Ishikawa (cell line): ENCODE measurements at regions not wholly inside any gene's neighbourhood (a gene's known extent, or its start where the extent isn't known, plus 50 kb on each side); places are given as distances from the start of the nearest gene placed in this dataset.

Experiments used
- CEBPB ChIP-seq: IDR thresholded peaks from 2 replicates; pipeline ENCODE4 v1.6.1; 2012
- CREB1 ChIP-seq: IDR thresholded peaks from 2 replicates; pipeline ENCODE4 v1.6.1; 2012; ENCODE audit warnings: low read depth
- EGR1 ChIP-seq: IDR thresholded peaks from 2 replicates; pipeline ENCODE4 v1.6.1; 2012
- EP300 ChIP-seq: IDR thresholded peaks from 2 replicates; pipeline ENCODE4 v1.6.1; 2012; ENCODE audit warnings: borderline replicate concordance
- FOXM1 ChIP-seq: IDR thresholded peaks from 2 replicates; pipeline ENCODE4 v1.6.1; 2012; ENCODE audit warnings: low read depth, borderline replicate concordance
- MAX ChIP-seq: IDR thresholded peaks from 2 replicates; pipeline ENCODE4 v1.6.1; 2012
- NFIC ChIP-seq: IDR thresholded peaks from 2 replicates; pipeline ENCODE4 v1.6.1; 2012
- RAD21 ChIP-seq: IDR thresholded peaks from 2 replicates; pipeline ENCODE4 v1.6.1; 2012; ENCODE audit warnings: low read depth
- TAF1 ChIP-seq: IDR thresholded peaks from 2 replicates; pipeline ENCODE4 v1.6.1; 2012; ENCODE audit warnings: low read depth, mild to moderate bottlenecking
- TCF12 ChIP-seq: IDR thresholded peaks from 2 replicates; pipeline ENCODE4 v1.6.1; 2012; ENCODE audit warnings: low read depth
- TEAD4 ChIP-seq: IDR thresholded peaks from 2 replicates; pipeline ENCODE4 v1.6.1; 2012
- YY1 ChIP-seq: IDR thresholded peaks from 2 replicates; pipeline ENCODE4 v1.6.1; 2012; ENCODE audit warnings: low read depth
- ZBTB7A ChIP-seq: IDR thresholded peaks from 2 replicates; pipeline ENCODE4 v1.6.1; 2012; ENCODE audit warnings: low read depth
- TF ChIP-seq, protein P1 (sequence below): IDR thresholded peaks from 2 replicates; pipeline ENCODE4 v1.6.1; 2012
- TF ChIP-seq, protein P2 (sequence below): IDR thresholded peaks from 2 replicates; pipeline ENCODE4 v1.6.1; 2012; ENCODE audit warnings: low read depth, mild to moderate bottlenecking

DNA sequence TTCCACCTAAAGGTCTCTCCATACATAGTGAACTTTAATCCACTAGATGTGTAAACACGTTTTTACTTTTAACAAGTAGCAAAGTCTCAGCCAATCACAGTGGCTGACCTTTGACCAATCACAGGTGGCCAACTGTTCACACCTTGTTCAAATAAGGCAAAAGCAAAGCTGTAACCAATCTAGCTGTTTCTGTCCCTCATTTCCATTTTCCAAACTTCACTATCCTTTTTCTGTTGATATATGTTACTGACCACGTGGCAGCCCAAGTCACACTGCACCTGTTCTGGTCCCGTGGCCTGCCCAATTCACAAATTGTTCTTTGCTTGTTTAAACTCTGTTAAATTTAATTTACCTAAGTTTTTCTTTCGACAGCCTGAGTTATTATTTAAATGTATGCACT is 393.5 kb upstream of the NETO1 start:
- TF ChIP-seq RAD21 (no peak), NFIC (no peak), YY1 (no peak), EGR1 (no peak)
- TF ChIP-seq, protein P1, sequence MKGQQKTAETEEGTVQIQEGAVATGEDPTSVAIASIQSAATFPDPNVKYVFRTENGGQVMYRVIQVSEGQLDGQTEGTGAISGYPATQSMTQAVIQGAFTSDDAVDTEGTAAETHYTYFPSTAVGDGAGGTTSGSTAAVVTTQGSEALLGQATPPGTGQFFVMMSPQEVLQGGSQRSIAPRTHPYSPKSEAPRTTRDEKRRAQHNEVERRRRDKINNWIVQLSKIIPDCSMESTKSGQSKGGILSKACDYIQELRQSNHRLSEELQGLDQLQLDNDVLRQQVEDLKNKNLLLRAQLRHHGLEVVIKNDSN, result no peak

GRCh38 chr18:73258375-73259087 is 390.7 kb upstream of the NETO1 start:
- TF ChIP-seq CREB1, result no peak
- no peak for TF ChIP-seq TAF1
- TF ChIP-seq MAX, result no peak
- TF ChIP-seq YY1, result no peak
- TF ChIP-seq EP300, result no peak
- no peak for TF ChIP-seq TEAD4
- no peak for TF ChIP-seq TCF12
- no peak for TF ChIP-seq EGR1
- no peak for TF ChIP-seq CEBPB
- no peak for TF ChIP-seq FOXM1
- TF ChIP-seq, protein P1, result no peak
- no peak for TF ChIP-seq ZBTB7A

DNA sequence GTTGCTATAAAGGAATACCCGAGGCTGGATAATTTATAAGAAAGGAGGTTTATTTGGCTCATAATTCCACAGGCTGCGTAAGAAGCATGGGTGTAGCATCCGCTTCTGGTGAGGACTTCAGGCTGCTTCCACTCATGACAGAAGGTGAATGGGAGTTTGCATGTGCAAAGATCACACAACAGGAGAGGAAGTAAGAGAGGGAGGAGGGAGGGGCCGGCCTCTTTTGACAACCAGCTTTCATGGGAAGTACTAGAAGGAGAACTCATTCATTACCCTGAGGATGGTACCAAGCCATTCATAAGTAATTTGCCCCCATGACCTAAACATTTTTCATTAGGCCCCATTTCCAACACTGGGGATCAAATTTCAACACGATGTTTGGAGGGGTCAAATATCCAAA is 386.8 kb upstream of the NETO1 start:
- TF ChIP-seq RAD21 (no peak), EP300 (no peak), YY1 (no peak), TCF12 (no peak), FOXM1 (no peak), TAF1 (no peak), TEAD4 (no peak), MAX (no peak), EGR1 (no peak), CREB1 (no peak), ZBTB7A (no peak), CEBPB (no peak), NFIC (no peak)
- TF ChIP-seq, protein P2, sequence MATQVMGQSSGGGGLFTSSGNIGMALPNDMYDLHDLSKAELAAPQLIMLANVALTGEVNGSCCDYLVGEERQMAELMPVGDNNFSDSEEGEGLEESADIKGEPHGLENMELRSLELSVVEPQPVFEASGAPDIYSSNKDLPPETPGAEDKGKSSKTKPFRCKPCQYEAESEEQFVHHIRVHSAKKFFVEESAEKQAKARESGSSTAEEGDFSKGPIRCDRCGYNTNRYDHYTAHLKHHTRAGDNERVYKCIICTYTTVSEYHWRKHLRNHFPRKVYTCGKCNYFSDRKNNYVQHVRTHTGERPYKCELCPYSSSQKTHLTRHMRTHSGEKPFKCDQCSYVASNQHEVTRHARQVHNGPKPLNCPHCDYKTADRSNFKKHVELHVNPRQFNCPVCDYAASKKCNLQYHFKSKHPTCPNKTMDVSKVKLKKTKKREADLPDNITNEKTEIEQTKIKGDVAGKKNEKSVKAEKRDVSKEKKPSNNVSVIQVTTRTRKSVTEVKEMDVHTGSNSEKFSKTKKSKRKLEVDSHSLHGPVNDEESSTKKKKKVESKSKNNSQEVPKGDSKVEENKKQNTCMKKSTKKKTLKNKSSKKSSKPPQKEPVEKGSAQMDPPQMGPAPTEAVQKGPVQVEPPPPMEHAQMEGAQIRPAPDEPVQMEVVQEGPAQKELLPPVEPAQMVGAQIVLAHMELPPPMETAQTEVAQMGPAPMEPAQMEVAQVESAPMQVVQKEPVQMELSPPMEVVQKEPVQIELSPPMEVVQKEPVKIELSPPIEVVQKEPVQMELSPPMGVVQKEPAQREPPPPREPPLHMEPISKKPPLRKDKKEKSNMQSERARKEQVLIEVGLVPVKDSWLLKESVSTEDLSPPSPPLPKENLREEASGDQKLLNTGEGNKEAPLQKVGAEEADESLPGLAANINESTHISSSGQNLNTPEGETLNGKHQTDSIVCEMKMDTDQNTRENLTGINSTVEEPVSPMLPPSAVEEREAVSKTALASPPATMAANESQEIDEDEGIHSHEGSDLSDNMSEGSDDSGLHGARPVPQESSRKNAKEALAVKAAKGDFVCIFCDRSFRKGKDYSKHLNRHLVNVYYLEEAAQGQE, result no peak
- TF ChIP-seq, protein P1, result no peak

DNA sequence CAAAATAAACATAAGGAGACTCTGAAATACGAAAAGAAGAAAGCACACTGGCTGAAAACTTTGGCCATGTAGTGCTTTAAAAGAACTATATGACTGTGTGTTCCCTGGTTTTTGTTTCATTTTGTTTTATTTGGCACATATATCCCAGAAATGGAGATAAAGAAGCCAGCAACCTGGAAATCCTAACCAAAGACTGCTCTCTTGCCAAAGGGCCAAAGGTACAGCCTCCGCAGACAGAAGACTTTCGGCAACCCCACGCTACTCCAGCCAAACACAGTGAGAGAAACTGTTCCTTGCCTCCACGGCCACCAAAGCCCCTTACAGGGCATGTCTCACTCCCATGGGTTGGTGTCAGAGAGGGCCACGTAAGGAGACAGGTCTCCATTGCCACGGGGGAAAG is 381.2 kb upstream of the NETO1 start:
- TF ChIP-seq RAD21 (no peak), CREB1 (no peak), EGR1 (no peak), NFIC (no peak), EP300 (no peak), CEBPB (no peak), TEAD4 (no peak), ZBTB7A (no peak)

DNA sequence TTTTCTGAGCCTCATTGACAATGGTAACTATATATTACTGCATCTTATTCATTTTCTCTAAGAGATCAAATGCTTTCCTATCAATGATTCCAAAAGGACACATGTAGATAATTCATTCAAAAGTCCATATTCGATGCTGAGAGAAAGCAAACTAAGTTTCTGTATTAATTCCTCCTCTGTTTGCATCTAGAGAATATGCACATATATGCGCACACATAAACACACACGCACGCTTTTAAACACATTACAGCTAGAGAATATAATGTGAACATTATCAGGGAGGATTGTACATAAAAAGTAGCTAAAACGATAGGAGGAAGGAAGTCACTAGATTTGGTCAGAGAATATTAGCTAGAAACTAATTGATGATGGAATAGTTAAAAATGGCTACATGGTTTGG is 379.0 kb upstream of the NETO1 start:
- TF ChIP-seq, protein P2, result no peak
- TF ChIP-seq, protein P1, result no peak
- TF ChIP-seq ZBTB7A, result no peak
- no peak for TF ChIP-seq CEBPB
- TF ChIP-seq TAF1, result no peak
- no peak for TF ChIP-seq FOXM1
- no peak for TF ChIP-seq TCF12
- no peak for TF ChIP-seq EP300
- no peak for TF ChIP-seq TEAD4
- TF ChIP-seq CREB1, result no peak
- no peak for TF ChIP-seq MAX
- no peak for TF ChIP-seq NFIC
- no peak for TF ChIP-seq YY1
- no peak for TF ChIP-seq RAD21
- no peak for TF ChIP-seq EGR1
